Liver (tissue), 8 donors: ENCODE measurements at regions not wholly inside any gene's neighbourhood (a gene's known extent, or its start where the extent isn't known, plus 50 kb on each side); places are given as distances from the start of the nearest gene placed in this dataset.

Experiments
- DNase-seq: peaks from one replicate; pipeline ENCODE4 v3.0.0-alpha.2; 2017; ENCODE audit warnings: low spot score
- H3K27ac ChIP-seq, 2 donors: one replicate each; pipeline ENCODE4 v1.7.0; 2013; ENCODE audit warnings: inconsistent platforms in 2 of 2, low read length in 2 of 2, control low read depth in 1 of 2, low read depth in 1 of 2, mild to moderate bottlenecking in 1 of 2
- H3K27me3 ChIP-seq, 4 donors: one replicate each; pipeline versions ENCODE4 v1.6.1 to v1.7.0; 2013; ENCODE audit warnings: low read length in 3 of 4, inconsistent platforms in 1 of 4, mild to moderate bottlenecking in 1 of 4, moderate library complexity in 1 of 4; ENCODE audit not compliant: control insufficient read depth in 4 of 4, insufficient read depth in 4 of 4
- H3K36me3 ChIP-seq, 4 donors: one replicate each; pipeline versions ENCODE4 v1.6.1 to v1.7.0; 2013; ENCODE audit warnings: low read length in 3 of 4, mild to moderate bottlenecking in 3 of 4, low read depth in 1 of 4, moderate library complexity in 1 of 4; ENCODE audit not compliant: control insufficient read depth in 4 of 4, insufficient read depth in 3 of 4
- H3K4me1 ChIP-seq, 4 donors: one replicate each; pipeline versions ENCODE4 v1.6.1 to v1.7.0; 2013; ENCODE audit warnings: low read length in 3 of 4, mild to moderate bottlenecking in 3 of 4, moderate library complexity in 1 of 4; ENCODE audit not compliant: control insufficient read depth in 4 of 4, insufficient read depth in 4 of 4
- H3K4me3 ChIP-seq, 3 donors: one replicate each; pipeline versions ENCODE4 v1.6.1 to v1.7.0; 2013; ENCODE audit warnings: low read length in 3 of 3, control low read depth in 1 of 3, low read depth in 1 of 3, mild to moderate bottlenecking in 1 of 3
- H3K9ac ChIP-seq, 2 donors: one replicate each; pipeline ENCODE4 v1.7.0; 2013; ENCODE audit warnings: low read length in 2 of 2, mild to moderate bottlenecking in 2 of 2, moderate library complexity in 2 of 2, control low read depth in 1 of 2, low read depth in 1 of 2
- H3K9me3 ChIP-seq, 4 donors: one replicate each; pipeline versions ENCODE4 v1.6.1 to v1.7.0; 2013; ENCODE audit warnings: low read length in 3 of 4; ENCODE audit not compliant: control insufficient read depth in 4 of 4
- FOXA1 ChIP-seq: IDR thresholded peaks from 2 replicates; pipeline ENCODE4 v1.6.1; 2016; ENCODE audit warnings: antibody characterized with exemption
- FOXA2 ChIP-seq: IDR thresholded peaks from 2 replicates; pipeline ENCODE4 v1.6.1; 2016; ENCODE audit warnings: antibody characterized with exemption
- GABPA ChIP-seq, 2 donors: IDR thresholded peaks in 1 of 2; conservative IDR thresholded peaks in 1 of 2; 2 replicates each; pipeline ENCODE4 v1.6.1; 2016; ENCODE audit warnings: antibody characterized with exemption in 2 of 2, mild to moderate bottlenecking in 1 of 2, moderate library complexity in 1 of 2
- HNF4A ChIP-seq, 2 donors: conservative IDR thresholded peaks; 2 replicates each; pipeline ENCODE4 v1.6.1; 2016; ENCODE audit warnings: antibody characterized with exemption in 2 of 2, mild to moderate bottlenecking in 2 of 2
- HNF4G ChIP-seq: IDR thresholded peaks from 2 replicates; pipeline ENCODE4 v1.6.1; 2016; ENCODE audit warnings: antibody characterized with exemption
- JUND ChIP-seq, 2 donors: IDR thresholded peaks; 2 replicates each; pipeline ENCODE4 v1.6.1; 2016; ENCODE audit warnings: antibody characterized with exemption in 2 of 2
- NR2F2 ChIP-seq: IDR thresholded peaks from 2 replicates; pipeline ENCODE4 v1.6.1; 2016; ENCODE audit warnings: antibody characterized with exemption
- RAD21 ChIP-seq, 2 donors: IDR thresholded peaks; 2 replicates each; pipeline ENCODE4 v1.6.1; 2016; ENCODE audit warnings: antibody characterized with exemption in 2 of 2, mild to moderate bottlenecking in 2 of 2
- RXRA ChIP-seq, 2 donors: IDR thresholded peaks; 2 replicates each; pipeline ENCODE4 v1.6.1; 2017 to 2018; ENCODE audit warnings: antibody characterized with exemption in 2 of 2, mild to moderate bottlenecking in 1 of 2
- SP1 ChIP-seq: IDR thresholded peaks from 2 replicates; pipeline ENCODE4 v1.6.1; 2018; ENCODE audit warnings: antibody characterized with exemption, mild to moderate bottlenecking
- TAF1 ChIP-seq: conservative IDR thresholded peaks from 2 replicates; pipeline ENCODE4 v1.6.1; 2016; ENCODE audit warnings: antibody characterized with exemption, mild to moderate bottlenecking
- YY1 ChIP-seq: IDR thresholded peaks from 2 replicates; pipeline ENCODE4 v1.6.1; 2016; ENCODE audit warnings: antibody characterized with exemption, mild to moderate bottlenecking
- ZBTB33 ChIP-seq: IDR thresholded peaks from 2 replicates; pipeline ENCODE4 v1.6.1; 2016; ENCODE audit warnings: antibody characterized with exemption
- WGBS: extraction: QIAGEN DNeasy Blood & Tissue Kit; methylation state at CpG from one replicate; pipeline ENCODE4 v1.1.7; 2013; 5-methylcytosine and 5-hydroxymethylcytosine counted together
- TF ChIP-seq, protein P1 (sequence below): IDR thresholded peaks from 2 replicates; pipeline ENCODE4 v1.6.1; 2016; ENCODE audit warnings: antibody characterized with exemption, mild to moderate bottlenecking
- TF ChIP-seq, protein P2 (sequence below): IDR thresholded peaks from 2 replicates; pipeline ENCODE4 v1.6.1; 2016; ENCODE audit warnings: antibody characterized with exemption
- TF ChIP-seq, protein P3 (sequence below): fragments of 150-350 bp; IDR thresholded peaks from 2 replicates; pipeline ENCODE4 v1.5.1; 2017; ENCODE audit warnings: improper control_type of control experiment, low read depth, low read length; ENCODE audit not compliant: missing input control
- donor health status: healthy.
- donor health status: healthy.
- donor health status: healthy.
- donor health status: healthy.
- donor health status: healthy.

- Histone ChIP-seq H3K27ac (no peak overlapping the region), H3K4me1 (peaks cover 0 to 21% (median 6%) of the 10 kb centered on the region in 4 donors), H3K9ac (no peak overlapping the region), H3K27me3 (no peaks in the 10 kb centered on the region), H3K4me3 (no peak overlapping the region), H3K36me3 (no peaks in the 10 kb centered on the region), H3K9me3 (no peaks in the 10 kb centered on the region)
- TF ChIP-seq, protein P1, sequence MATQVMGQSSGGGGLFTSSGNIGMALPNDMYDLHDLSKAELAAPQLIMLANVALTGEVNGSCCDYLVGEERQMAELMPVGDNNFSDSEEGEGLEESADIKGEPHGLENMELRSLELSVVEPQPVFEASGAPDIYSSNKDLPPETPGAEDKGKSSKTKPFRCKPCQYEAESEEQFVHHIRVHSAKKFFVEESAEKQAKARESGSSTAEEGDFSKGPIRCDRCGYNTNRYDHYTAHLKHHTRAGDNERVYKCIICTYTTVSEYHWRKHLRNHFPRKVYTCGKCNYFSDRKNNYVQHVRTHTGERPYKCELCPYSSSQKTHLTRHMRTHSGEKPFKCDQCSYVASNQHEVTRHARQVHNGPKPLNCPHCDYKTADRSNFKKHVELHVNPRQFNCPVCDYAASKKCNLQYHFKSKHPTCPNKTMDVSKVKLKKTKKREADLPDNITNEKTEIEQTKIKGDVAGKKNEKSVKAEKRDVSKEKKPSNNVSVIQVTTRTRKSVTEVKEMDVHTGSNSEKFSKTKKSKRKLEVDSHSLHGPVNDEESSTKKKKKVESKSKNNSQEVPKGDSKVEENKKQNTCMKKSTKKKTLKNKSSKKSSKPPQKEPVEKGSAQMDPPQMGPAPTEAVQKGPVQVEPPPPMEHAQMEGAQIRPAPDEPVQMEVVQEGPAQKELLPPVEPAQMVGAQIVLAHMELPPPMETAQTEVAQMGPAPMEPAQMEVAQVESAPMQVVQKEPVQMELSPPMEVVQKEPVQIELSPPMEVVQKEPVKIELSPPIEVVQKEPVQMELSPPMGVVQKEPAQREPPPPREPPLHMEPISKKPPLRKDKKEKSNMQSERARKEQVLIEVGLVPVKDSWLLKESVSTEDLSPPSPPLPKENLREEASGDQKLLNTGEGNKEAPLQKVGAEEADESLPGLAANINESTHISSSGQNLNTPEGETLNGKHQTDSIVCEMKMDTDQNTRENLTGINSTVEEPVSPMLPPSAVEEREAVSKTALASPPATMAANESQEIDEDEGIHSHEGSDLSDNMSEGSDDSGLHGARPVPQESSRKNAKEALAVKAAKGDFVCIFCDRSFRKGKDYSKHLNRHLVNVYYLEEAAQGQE, result peak; percentile 94
- TF ChIP-seq YY1 (no peak), RXRA (IDR thresholded peaks at IDR 0.05) (no peak)
- WGBS, result 41% methylated on average over 2 of the region's 2 CpGs
- no peak for DNase-seq
These were observed 251.2 kb upstream of the RBBP8 start for GRCh38 chr18:22681908-22682307.

- Histone ChIP-seq H3K27ac (peak overlapping the region; percentile 88 to 96), H3K36me3 (no peaks in the 10 kb centered on the region), H3K9me3 (no peaks in the 10 kb centered on the region), H3K9ac (peak overlapping the region; percentile 24 to 74), H3K27me3 (no peaks in the 10 kb centered on the region), H3K4me1 (peaks cover 0 to 21% (median 7%) of the 10 kb centered on the region in 4 donors), H3K4me3 (no peak overlapping the region)
- no peak for TF ChIP-seq NR2F2
- TF ChIP-seq TAF1, result no peak
- no peak for TF ChIP-seq YY1
- TF ChIP-seq HNF4A (conservative IDR thresholded peaks at IDR 0.05), result no peak
- no peak for TF ChIP-seq FOXA2
- TF ChIP-seq SP1, result no peak
- TF ChIP-seq, protein P2, sequence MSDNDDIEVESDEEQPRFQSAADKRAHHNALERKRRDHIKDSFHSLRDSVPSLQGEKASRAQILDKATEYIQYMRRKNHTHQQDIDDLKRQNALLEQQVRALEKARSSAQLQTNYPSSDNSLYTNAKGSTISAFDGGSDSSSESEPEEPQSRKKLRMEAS, result no peak
- TF ChIP-seq HNF4G, result no peak
- TF ChIP-seq, protein P1, result no peak
- no peak for DNase-seq
- 19% methylated on average over 1 of the region's 1 CpG for WGBS
These were observed 250.4 kb upstream of the RBBP8 start for GRCh38 chr18:22682720-22683119.

DNA sequence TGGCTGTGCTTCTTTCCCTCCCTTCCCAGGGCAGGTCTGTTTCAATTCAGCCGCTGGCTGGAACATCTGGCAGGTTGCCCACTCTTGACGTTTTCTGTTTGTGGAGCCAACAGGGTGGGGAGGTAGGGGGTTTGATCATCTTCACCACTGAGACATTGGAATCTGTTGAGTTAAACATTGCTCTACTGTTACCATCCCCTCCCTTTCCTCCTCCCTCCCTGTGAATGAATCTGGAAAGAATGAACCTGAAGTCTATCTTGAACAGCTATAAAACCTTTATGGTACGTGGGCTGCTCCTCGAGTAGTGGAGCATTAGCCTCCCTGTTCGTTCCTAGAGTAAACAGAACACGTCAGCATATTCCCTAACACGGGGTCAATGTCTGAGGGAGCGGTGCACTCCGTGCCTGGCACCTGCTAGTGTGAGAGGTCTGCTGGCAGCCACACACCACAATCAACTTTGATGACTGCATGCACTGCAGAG is 249.9 kb upstream of the RBBP8 start:
- Histone ChIP-seq H3K9ac (peak overlapping the region; percentile 24 to 74), H3K4me1 (peaks cover 4 to 27% (median 11%) of the 10 kb centered on the region in 4 donors), H3K27me3 (no peaks in the 10 kb centered on the region), H3K9me3 (no peaks in the 10 kb centered on the region), H3K27ac (peak overlapping the region; percentile 88 to 96), H3K4me3 (peak overlapping the region in 2 of 3 donors; percentile 32 to 44), H3K36me3 (no peaks in the 10 kb centered on the region)
- 21% methylated on average over 9 of the region's 9 CpGs for WGBS
- DNase-seq, result peak; percentile 74
- TF ChIP-seq RAD21 (IDR thresholded peaks at IDR 0.05), result peak; percentile 47 to 51
- peak; percentile 85 to 88 for TF ChIP-seq JUND (IDR thresholded peaks at IDR 0.05)
- TF ChIP-seq TAF1, result no peak
- TF ChIP-seq GABPA (IDR thresholded peaks at IDR 0.05 in 1 of 2, conservative IDR thresholded peaks at IDR 0.05 in 1 of 2), result no peak
- TF ChIP-seq FOXA1, result peak; percentile 91
- peak; percentile 96 for TF ChIP-seq SP1
- peak; percentile 55 for TF ChIP-seq ZBTB33
- peak; percentile 100 for TF ChIP-seq RXRA (IDR thresholded peaks at IDR 0.05)
- TF ChIP-seq, protein P3, sequence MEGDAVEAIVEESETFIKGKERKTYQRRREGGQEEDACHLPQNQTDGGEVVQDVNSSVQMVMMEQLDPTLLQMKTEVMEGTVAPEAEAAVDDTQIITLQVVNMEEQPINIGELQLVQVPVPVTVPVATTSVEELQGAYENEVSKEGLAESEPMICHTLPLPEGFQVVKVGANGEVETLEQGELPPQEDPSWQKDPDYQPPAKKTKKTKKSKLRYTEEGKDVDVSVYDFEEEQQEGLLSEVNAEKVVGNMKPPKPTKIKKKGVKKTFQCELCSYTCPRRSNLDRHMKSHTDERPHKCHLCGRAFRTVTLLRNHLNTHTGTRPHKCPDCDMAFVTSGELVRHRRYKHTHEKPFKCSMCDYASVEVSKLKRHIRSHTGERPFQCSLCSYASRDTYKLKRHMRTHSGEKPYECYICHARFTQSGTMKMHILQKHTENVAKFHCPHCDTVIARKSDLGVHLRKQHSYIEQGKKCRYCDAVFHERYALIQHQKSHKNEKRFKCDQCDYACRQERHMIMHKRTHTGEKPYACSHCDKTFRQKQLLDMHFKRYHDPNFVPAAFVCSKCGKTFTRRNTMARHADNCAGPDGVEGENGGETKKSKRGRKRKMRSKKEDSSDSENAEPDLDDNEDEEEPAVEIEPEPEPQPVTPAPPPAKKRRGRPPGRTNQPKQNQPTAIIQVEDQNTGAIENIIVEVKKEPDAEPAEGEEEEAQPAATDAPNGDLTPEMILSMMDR, result no peak
- TF ChIP-seq, protein P2, result peak; percentile 80
